T-helper 1 cell treated with Interleukin-12 subunit alpha and Interleukin-12 subunit beta and Interleukin-4 antibody, amounts not matched to agents 30 ng/mL and 1 ng/mL, for 36 hours (primary cell): ENCODE measurements at regions not wholly inside any gene's neighbourhood (a gene's known extent, or its start where the extent isn't known, plus 50 kb on each side); places are given as distances from the start of the nearest gene placed in this dataset.

Source experiments
- intact Hi-C: fragments of 100-400 bp; cut with micrococcal nuclease; formaldehyde crosslinking; loops from one replicate; pipeline ENCODE4 v1.15.1; 2024

DNA sequence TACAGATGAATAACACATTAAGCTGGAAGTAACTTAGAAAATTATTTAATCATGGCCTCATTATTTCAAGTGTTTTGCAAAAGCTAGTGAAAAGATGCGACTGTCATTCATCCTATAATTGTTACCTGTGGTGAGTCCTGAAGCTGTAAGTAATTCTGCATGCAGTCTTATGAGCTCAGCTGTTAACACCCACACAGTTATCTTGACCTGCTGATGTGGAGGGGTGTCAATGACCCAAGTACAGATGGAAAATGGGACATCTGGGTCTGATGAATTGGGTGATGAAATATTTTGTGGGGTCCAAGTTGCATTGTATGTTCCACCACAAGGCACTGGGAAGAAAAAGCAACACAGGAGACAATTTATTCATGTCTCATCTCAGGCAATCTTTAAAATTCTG lies 68.9 kb downstream of the OR13A1 start:
- intact Hi-C loops: no loop called here

DNA sequence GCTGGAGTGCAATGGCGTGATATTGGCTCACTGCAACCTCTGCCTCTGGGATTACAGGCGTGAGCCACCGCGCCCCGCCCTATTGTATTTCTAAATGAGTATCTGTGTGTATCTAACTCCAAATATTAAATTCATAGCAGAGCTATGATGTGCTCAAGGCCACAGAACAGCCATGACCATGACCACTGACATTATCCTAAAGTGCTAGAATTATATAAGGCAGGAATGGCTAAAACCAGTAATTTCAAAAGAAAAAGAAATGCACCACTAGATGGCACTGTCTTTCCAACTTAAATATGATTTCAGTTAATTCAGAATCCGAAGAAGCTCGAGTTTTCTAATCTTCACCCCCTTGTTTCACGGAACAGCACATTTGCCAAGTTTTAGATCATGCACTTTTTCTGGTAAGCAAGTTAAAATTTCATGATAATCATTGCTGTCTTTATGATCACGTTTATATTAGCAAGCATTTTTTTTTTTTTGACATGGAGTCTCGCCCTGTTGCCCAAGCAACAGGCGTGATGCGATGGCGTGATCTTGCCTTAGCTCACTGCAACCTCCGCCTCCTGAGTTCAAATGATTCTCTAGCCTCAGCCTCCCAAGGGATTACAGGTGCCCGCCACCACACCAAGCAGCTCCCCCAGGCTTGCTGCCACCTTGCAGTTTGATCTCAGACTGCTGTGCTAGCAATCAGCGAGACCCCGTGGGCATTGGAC lies 65.3 kb downstream of the OR13A1 start:
- intact Hi-C loops: loop anchor here (1.0 to 5.0 kb wide), 8 partner anchors 15 to 780 kb away; partner anchors contain the start of genes ALOX5, NCOA4 and ZFAND4

DNA sequence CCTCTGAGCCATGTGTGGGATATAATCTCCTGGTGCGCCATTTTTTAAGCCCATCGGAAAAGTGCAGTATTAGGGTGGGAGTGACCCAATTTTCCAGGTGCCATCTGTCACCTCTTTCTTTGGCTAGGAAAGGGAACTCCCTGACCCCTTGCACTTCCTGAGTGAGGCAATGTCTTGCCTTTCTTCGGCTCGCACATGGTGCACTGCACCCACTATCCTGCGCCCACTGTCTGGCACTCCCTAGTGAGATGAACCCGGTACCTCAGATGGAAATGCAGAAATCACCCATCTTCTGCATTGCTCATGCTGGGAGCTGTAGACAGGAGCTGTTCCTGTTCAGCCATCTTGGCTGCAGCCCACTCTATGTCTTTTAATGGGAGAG lies 64.7 kb downstream of the OR13A1 start:
- intact Hi-C loops: loop anchor here (1.0 to 5.0 kb wide), 8 partner anchors 15 to 780 kb away; partner anchors contain the start of genes ALOX5, NCOA4 and ZFAND4
